SK-N-MC (cell line): ENCODE measurements at regions not wholly inside any gene's neighbourhood (a gene's known extent, or its start where the extent isn't known, plus 50 kb on each side); places are given as distances from the start of the nearest gene placed in this dataset.

ENCODE experiments used
- DNase-seq: peaks from one replicate; pipeline ENCODE4 v3.0.0-alpha.2; 2011; ENCODE audit warnings: low read depth, low spot score
- H3K27ac ChIP-seq: fragments of 200-600 bp; sonication (generic); 2 replicates; pipeline ENCODE4 v1.5.1; 2016; ENCODE audit warnings: mixed run types
- H3K36me3 ChIP-seq: fragments of 200-600 bp; sonication (generic); 2 replicates; pipeline ENCODE4 v1.6.1; 2017; ENCODE audit warnings: antibody characterized with exemption, low read length, mixed read lengths; ENCODE audit not compliant: insufficient read depth
- H3K4me3 ChIP-seq: fragments of 200-600 bp; sonication (generic); 2 replicates; pipeline ENCODE4 v1.5.1; 2016
- H3K9ac ChIP-seq: fragments of 200-600 bp; sonication (generic); 2 replicates; pipeline ENCODE4 v1.8.0; 2017; ENCODE audit warnings: mixed run types, mixed read lengths; ENCODE audit not compliant: insufficient read length
- H3K9me3 ChIP-seq: fragments of 200-600 bp; sonication (generic); 2 replicates; pipeline ENCODE4 v1.6.1; 2017; ENCODE audit warnings: low read depth, mild to moderate bottlenecking, antibody characterized with exemption, low read length, moderate library complexity, mixed read lengths
- EZH2 ChIP-seq: fragments of 200-600 bp; sonication (generic); IDR thresholded peaks from one replicate; pipeline ENCODE4 v1.6.1; 2017; ENCODE audit warnings: antibody characterized with exemption
- FOXP2 ChIP-seq: optimal IDR thresholded peaks from 2 replicates; pipeline ENCODE3; 2011; ENCODE audit warnings: mild to moderate bottlenecking, moderate library complexity; ENCODE audit not compliant: insufficient read depth; ENCODE audit errors: extremely low read length, control extremely low read depth
- POLR2AphosphoS5 ChIP-seq: IDR thresholded peaks from 2 replicates; pipeline ENCODE4 v1.6.1; 2012; ENCODE audit warnings: mild to moderate bottlenecking, low read depth, low read length, borderline replicate concordance

GRCh38 chr4:8762951-8763735 is 108.5 kb downstream of the HMX1 start:
- no peak for DNase-seq
- Histone ChIP-seq H3K9me3 (no peaks in the 10 kb centered on the region), H3K27ac (no peak overlapping the region), H3K4me3 (no peak overlapping the region), H3K36me3 (no peaks in the 10 kb centered on the region), H3K9ac (no peak overlapping the region)
- TF ChIP-seq POLR2AphosphoS5 (no peak), FOXP2 (no peak), EZH2 (no peak)

GRCh38 chr4:8762356-8762755 is 109.3 kb downstream of the HMX1 start:
- H3K9ac ChIP-seq: no peak overlapping the region
- TF ChIP-seq FOXP2: no peak
- TF ChIP-seq POLR2AphosphoS5: no peak
- no peak for TF ChIP-seq EZH2
- no peaks in the 10 kb centered on the region for H3K9me3 ChIP-seq
- no peak overlapping the region for H3K4me3 ChIP-seq
- no peak for DNase-seq
- H3K27ac ChIP-seq: no peak overlapping the region
- H3K36me3 ChIP-seq: no peaks in the 10 kb centered on the region

- TF ChIP-seq EZH2: no peak
- no peak for TF ChIP-seq POLR2AphosphoS5
- no peak for TF ChIP-seq FOXP2
- no peak overlapping the region for H3K27ac ChIP-seq
These were observed 109.8 kb downstream of the HMX1 start for GRCh38 chr4:8761824-8762205.

GRCh38 chr4:8761167-8761823 is 110.3 kb downstream of the HMX1 start:
- Histone ChIP-seq H3K9me3 (no peaks in the 10 kb centered on the region), H3K4me3 (no peak overlapping the region), H3K36me3 (no peaks in the 10 kb centered on the region), H3K9ac (no peak overlapping the region), H3K27ac (no peak overlapping the region)
- TF ChIP-seq EZH2 (no peak), FOXP2 (no peak), POLR2AphosphoS5 (no peak)
- no peak for DNase-seq

More at GRCh38 chr4:8761824-8762205, 109.8 kb downstream of the HMX1 start:
- Histone ChIP-seq H3K36me3 (no peaks in the 10 kb centered on the region), H3K9ac (no peak overlapping the region), H3K9me3 (no peaks in the 10 kb centered on the region), H3K4me3 (no peak overlapping the region)
- DNase-seq: no peak

GRCh38 chr4:8760561-8760960 is 111.1 kb downstream of the HMX1 start:
- Histone ChIP-seq H3K27ac (no peak overlapping the region), H3K4me3 (no peak overlapping the region), H3K9me3 (no peaks in the 10 kb centered on the region), H3K9ac (no peak overlapping the region), H3K36me3 (no peaks in the 10 kb centered on the region)
- no peak for DNase-seq
- TF ChIP-seq FOXP2: no peak
- TF ChIP-seq POLR2AphosphoS5: no peak
- no peak for TF ChIP-seq EZH2

GRCh38 chr4:8759987-8760386 is 111.7 kb downstream of the HMX1 start:
- no peak for DNase-seq
- Histone ChIP-seq H3K27ac (no peak overlapping the region), H3K36me3 (no peaks in the 10 kb centered on the region), H3K9ac (no peak overlapping the region), H3K9me3 (no peaks in the 10 kb centered on the region), H3K4me3 (no peak overlapping the region)
- TF ChIP-seq FOXP2 (no peak), POLR2AphosphoS5 (no peak), EZH2 (no peak)

GRCh38 chr4:8756816-8757215 is 114.8 kb downstream of the HMX1 start:
- Histone ChIP-seq H3K36me3 (no peaks in the 10 kb centered on the region), H3K27ac (no peak overlapping the region), H3K4me3 (no peak overlapping the region), H3K9ac (no peak overlapping the region), H3K9me3 (no peaks in the 10 kb centered on the region)
- no peak for DNase-seq
- TF ChIP-seq POLR2AphosphoS5 (no peak), EZH2 (no peak), FOXP2 (no peak)

GRCh38 chr4:8754634-8755589 is 116.7 kb downstream of the HMX1 start:
- no peak overlapping the region for H3K27ac ChIP-seq
- no peak for TF ChIP-seq FOXP2
- no peak for TF ChIP-seq POLR2AphosphoS5
- no peaks in the 10 kb centered on the region for H3K36me3 ChIP-seq
- no peak for DNase-seq
- no peak overlapping the region for H3K9ac ChIP-seq
- H3K9me3 ChIP-seq: no peaks in the 10 kb centered on the region
- no peak overlapping the region for H3K4me3 ChIP-seq

GRCh38 chr4:8748236-8748575 is 123.4 kb downstream of the HMX1 start:
- Histone ChIP-seq H3K9me3 (no peaks in the 10 kb centered on the region), H3K36me3 (no peaks in the 10 kb centered on the region), H3K4me3 (no peak overlapping the region), H3K27ac (no peak overlapping the region), H3K9ac (no peak overlapping the region)
- TF ChIP-seq FOXP2 (no peak), EZH2 (no peak), POLR2AphosphoS5 (no peak)
- DNase-seq: no peak
